PC-3 (cell line): ENCODE measurements at regions not wholly inside any gene's neighbourhood (a gene's known extent, or its start where the extent isn't known, plus 50 kb on each side); places are given as distances from the start of the nearest gene placed in this dataset.

ENCODE experiments used
- CTCF ChIP-seq: fragments of 300-600 bp; sonication (generic); conservative IDR thresholded peaks from 2 replicates; pipeline ENCODE4 v1.5.1; 2017; ENCODE audit warnings: antibody characterized with exemption, low read depth, mild to moderate bottlenecking, low read length
- EZH2 ChIP-seq: fragments of 300-600 bp; sonication (generic); IDR thresholded peaks from one replicate; pipeline ENCODE4 v1.6.1; 2017; ENCODE audit warnings: antibody characterized with exemption, mild to moderate bottlenecking, low read length; ENCODE audit not compliant: unreplicated experiment

- no peak for TF ChIP-seq CTCF
- TF ChIP-seq EZH2, result no peak
Measured at GRCh38 chr14:84107835-84108343, 1422.1 kb upstream of the FLRT2 start.
